Body of pancreas (tissue), 4 donors: ENCODE measurements at regions not wholly inside any gene's neighbourhood (a gene's known extent, or its start where the extent isn't known, plus 50 kb on each side); places are given as distances from the start of the nearest gene placed in this dataset.

Experiments used
- POLR2A ChIP-seq, 3 donors: fragments of 450-650 bp; IDR thresholded peaks; one replicate each; pipeline ENCODE4 v1.6.1; 2016; ENCODE audit warnings: antibody characterized with exemption in 3 of 3, mild to moderate bottlenecking in 2 of 3
- TF ChIP-seq, protein P1 (sequence below), 7 experiments: fragments of 450-650 bp in 4 of 7; fragments of 200-600 bp in 3 of 7; sonication (generic) in 3 of 7; IDR thresholded peaks; one replicate each; pipeline ENCODE4 v1.5.1; 2016 to 2019; ENCODE audit warnings: antibody characterized with exemption in 7 of 7

- no peak for TF ChIP-seq POLR2A (IDR thresholded peaks at IDR 0.05)
- TF ChIP-seq, protein P1, sequence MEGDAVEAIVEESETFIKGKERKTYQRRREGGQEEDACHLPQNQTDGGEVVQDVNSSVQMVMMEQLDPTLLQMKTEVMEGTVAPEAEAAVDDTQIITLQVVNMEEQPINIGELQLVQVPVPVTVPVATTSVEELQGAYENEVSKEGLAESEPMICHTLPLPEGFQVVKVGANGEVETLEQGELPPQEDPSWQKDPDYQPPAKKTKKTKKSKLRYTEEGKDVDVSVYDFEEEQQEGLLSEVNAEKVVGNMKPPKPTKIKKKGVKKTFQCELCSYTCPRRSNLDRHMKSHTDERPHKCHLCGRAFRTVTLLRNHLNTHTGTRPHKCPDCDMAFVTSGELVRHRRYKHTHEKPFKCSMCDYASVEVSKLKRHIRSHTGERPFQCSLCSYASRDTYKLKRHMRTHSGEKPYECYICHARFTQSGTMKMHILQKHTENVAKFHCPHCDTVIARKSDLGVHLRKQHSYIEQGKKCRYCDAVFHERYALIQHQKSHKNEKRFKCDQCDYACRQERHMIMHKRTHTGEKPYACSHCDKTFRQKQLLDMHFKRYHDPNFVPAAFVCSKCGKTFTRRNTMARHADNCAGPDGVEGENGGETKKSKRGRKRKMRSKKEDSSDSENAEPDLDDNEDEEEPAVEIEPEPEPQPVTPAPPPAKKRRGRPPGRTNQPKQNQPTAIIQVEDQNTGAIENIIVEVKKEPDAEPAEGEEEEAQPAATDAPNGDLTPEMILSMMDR (IDR thresholded peaks at IDR 0.05), result no peak
Observed at GRCh38 chr12:19855851-19856250, 416.6 kb downstream of the AEBP2 start.
